MM.1S (cell line): ENCODE measurements at regions not wholly inside any gene's neighbourhood (a gene's known extent, or its start where the extent isn't known, plus 50 kb on each side); places are given as distances from the start of the nearest gene placed in this dataset.

Experiments used
- DNase-seq: peaks from one replicate; pipeline ENCODE4 v3.0.0-alpha.2; 2015
- H2AFZ ChIP-seq: fragments of 300-600 bp; sonication (generic); 2 replicates; pipeline ENCODE4 v1.6.0; 2016; ENCODE audit warnings: antibody characterized with exemption, low read length
- H3F3A ChIP-seq: fragments of 300-600 bp; sonication (generic); 2 replicates; pipeline ENCODE4 v1.6.1; 2016; ENCODE audit warnings: mild to moderate bottlenecking, antibody characterized with exemption, low read length, moderate library complexity, mixed read lengths; ENCODE audit not compliant: insufficient read depth
- H3K27ac ChIP-seq: fragments of 300-600 bp; sonication (generic); 2 replicates; pipeline ENCODE4 v1.5.1; 2016; ENCODE audit warnings: mild to moderate bottlenecking, low read length
- H3K27me3 ChIP-seq: fragments of 300-600 bp; sonication (generic); replicated peaks from 2 replicates; pipeline ENCODE4 v1.6.0; 2016; ENCODE audit warnings: low read length; ENCODE audit not compliant: insufficient read depth
- H3K36me3 ChIP-seq: fragments of 300-600 bp; sonication (generic); replicated peaks from 2 replicates; pipeline ENCODE4 v1.6.1; 2016; ENCODE audit warnings: mild to moderate bottlenecking, low read length, mixed read lengths; ENCODE audit not compliant: insufficient read depth
- H3K4me1 ChIP-seq: fragments of 300-600 bp; sonication (generic); 2 replicates; pipeline ENCODE4 v1.6.1; 2016; ENCODE audit warnings: low read length, mixed read lengths
- H3K4me2 ChIP-seq: fragments of 300-600 bp; sonication (generic); 2 replicates; pipeline ENCODE4 v1.6.0; 2016; ENCODE audit warnings: low read depth, low read length
- H3K4me3 ChIP-seq: fragments of 300-600 bp; sonication (generic); 2 replicates; pipeline ENCODE4 v1.5.1; 2016; ENCODE audit warnings: low read length, mixed read lengths
- H3K79me2 ChIP-seq: fragments of 300-600 bp; sonication (generic); 2 replicates; pipeline ENCODE4 v1.6.1; 2016; ENCODE audit warnings: mixed run types, low read length, mixed read lengths
- H3K9ac ChIP-seq: fragments of 300-600 bp; sonication (generic); 2 replicates; pipeline ENCODE4 v1.6.1; 2016; ENCODE audit warnings: low read length, mixed read lengths
- H3K9me2 ChIP-seq: fragments of 300-600 bp; sonication (generic); replicated peaks from 2 replicates; pipeline ENCODE4 v1.6.1; 2016; ENCODE audit warnings: mild to moderate bottlenecking, low read length, mixed read lengths; ENCODE audit not compliant: insufficient read depth
- H3K9me3 ChIP-seq: fragments of 300-600 bp; sonication (generic); replicated peaks from 2 replicates; pipeline ENCODE4 v1.6.1; 2016; ENCODE audit warnings: mild to moderate bottlenecking, low read length, mixed read lengths; ENCODE audit not compliant: insufficient read depth
- H4K20me1 ChIP-seq: fragments of 300-600 bp; sonication (generic); 2 replicates; pipeline ENCODE4 v1.6.1; 2016; ENCODE audit warnings: mild to moderate bottlenecking, low read length, moderate library complexity, mixed read lengths; ENCODE audit not compliant: insufficient read depth
- CTCF ChIP-seq: fragments of 300-600 bp; sonication (generic); IDR thresholded peaks from 2 replicates; pipeline ENCODE4 v1.5.1; 2016; ENCODE audit warnings: antibody characterized with exemption, low read length, mixed read lengths
- EZH2 ChIP-seq: fragments of 300-600 bp; sonication (generic); optimal IDR thresholded peaks from 2 replicates; pipeline ENCODE3; 2017; ENCODE audit warnings: low read depth, mild to moderate bottlenecking, antibody characterized with exemption, low read length, mixed read lengths
- EZH2phosphoT487 ChIP-seq: fragments of 300-600 bp; sonication (generic); IDR thresholded peaks from 2 replicates; pipeline ENCODE4 v1.6.1; 2018; ENCODE audit warnings: antibody characterized with exemption, low read length

- no peak overlapping the region for H3K4me2 ChIP-seq
- no peaks in the 10 kb centered on the region for H4K20me1 ChIP-seq
- H3K4me3 ChIP-seq = no peak overlapping the region
- H2AFZ ChIP-seq = no peak overlapping the region
- no peaks in the 10 kb centered on the region; the same call in 1 of the 2 replicates for H3K9me2 ChIP-seq
- no peak overlapping the region for H3K9ac ChIP-seq
- no peaks in the 10 kb centered on the region for H3K79me2 ChIP-seq
- H3K27me3 ChIP-seq = no peaks in the 10 kb centered on the region
- H3F3A ChIP-seq = no peaks in the 10 kb centered on the region
- H3K4me1 ChIP-seq = no peaks in the 10 kb centered on the region
- H3K27ac ChIP-seq = no peak overlapping the region
- TF ChIP-seq CTCF (no peak), EZH2 (no peak), EZH2phosphoT487 (no peak)
- no peaks in the 10 kb centered on the region for H3K9me3 ChIP-seq
- no peak for DNase-seq
- no peaks in the 10 kb centered on the region for H3K36me3 ChIP-seq
Measured at GRCh38 chr5:8726383-8727036, 819.4 kb downstream of the SEMA5A start.

GRCh38 chr5:8727396-8727795 is 818.5 kb downstream of the SEMA5A start:
- no peak overlapping the region for H3K4me2 ChIP-seq
- no peak for DNase-seq
- H3K79me2 ChIP-seq = no peaks in the 10 kb centered on the region
- no peaks in the 10 kb centered on the region; the same call in 1 of the 2 replicates for H3K9me2 ChIP-seq
- no peak overlapping the region for H3K9ac ChIP-seq
- no peaks in the 10 kb centered on the region for H3K9me3 ChIP-seq
- H3K27ac ChIP-seq = no peak overlapping the region
- no peak overlapping the region for H2AFZ ChIP-seq
- no peaks in the 10 kb centered on the region for H3F3A ChIP-seq
- H3K4me3 ChIP-seq = no peak overlapping the region
- H4K20me1 ChIP-seq = no peaks in the 10 kb centered on the region
- no peaks in the 10 kb centered on the region for H3K36me3 ChIP-seq
- TF ChIP-seq CTCF (no peak), EZH2phosphoT487 (no peak), EZH2 (no peak)
- no peaks in the 10 kb centered on the region for H3K4me1 ChIP-seq
- no peaks in the 10 kb centered on the region for H3K27me3 ChIP-seq

- no peak for TF ChIP-seq EZH2phosphoT487
- no peak for TF ChIP-seq EZH2
- no peak for TF ChIP-seq CTCF
- H3K9ac ChIP-seq = no peak overlapping the region
- no peak overlapping the region for H2AFZ ChIP-seq
- H3K4me2 ChIP-seq = no peak overlapping the region
- no peaks in the 10 kb centered on the region for H3K4me1 ChIP-seq
- DNase-seq = no peak
- no peaks in the 10 kb centered on the region for H3K36me3 ChIP-seq
- no peaks in the 10 kb centered on the region for H4K20me1 ChIP-seq
- no peaks in the 10 kb centered on the region for H3F3A ChIP-seq
- H3K9me3 ChIP-seq = no peaks in the 10 kb centered on the region
- no peaks in the 10 kb centered on the region; the same call in 1 of the 2 replicates for H3K9me2 ChIP-seq
- no peaks in the 10 kb centered on the region for H3K27me3 ChIP-seq
- H3K79me2 ChIP-seq = no peaks in the 10 kb centered on the region
- H3K4me3 ChIP-seq = no peak overlapping the region
- no peak overlapping the region for H3K27ac ChIP-seq
Measured at GRCh38 chr5:8729437-8729836, 816.4 kb downstream of the SEMA5A start.
